ENCODE measurements at regions not wholly inside any gene's neighbourhood (a gene's known extent, or its start where the extent isn't known, plus 50 kb on each side); places are given as distances from the start of the nearest gene placed in this dataset.

GRCh38 chr20:57092900-57093530 is 173.4 kb downstream of the BMP7 start:
- no peak overlapping the region for H3K27ac ChIP-seq (ENCODE audit: control insufficient read depth, insufficient read depth)
- H2AFZ ChIP-seq (ENCODE audit: control insufficient read depth, low read depth, low read length), result no peak overlapping the region
- SMC1A ChIA-PET (ENCODE audit: uncharacterized antibody, unreplicated experiment), result no interaction called here
- ATAC-seq (no peak), DNase-seq (ENCODE audit: low read depth, low spot score) (no peak), FAIRE-seq (no peak)
- no peak overlapping the region for H3K4me3 ChIP-seq
- no peak overlapping the region for H3K4me2 ChIP-seq (ENCODE audit: control insufficient read depth, insufficient read depth)
- BruUV-seq (replicated peaks), result no TSS peak
- no peaks in the 10 kb centered on the region for H3K9me3 ChIP-seq (replicated peaks; ENCODE audit: control insufficient read depth, insufficient read depth, low read length)
- CTCF ChIA-PET, result no interaction called here
- in situ Hi-C loops (cut with MboI), result no loop called here
- H3K9ac ChIP-seq (ENCODE audit: control insufficient read depth, insufficient read depth, low read length), result no peak overlapping the region
- no peaks in the 10 kb centered on the region for H3K27me3 ChIP-seq (replicated peaks in 1 of 2; ENCODE audit: control insufficient read depth in 2 of 2, insufficient read depth in 2 of 2, low read length in 1 of 2)
- RAD21 ChIA-PET (ENCODE audit: unreplicated experiment), result interaction anchor here (1.3 kb wide), 1 partner anchor 239 kb away, joined by 5 read pairs; no protein-coding TSS in a partner anchor
- no peaks in the 10 kb centered on the region for H3K4me1 ChIP-seq (ENCODE audit: control insufficient read depth, insufficient read depth, low read length)
- no peaks in the 10 kb centered on the region for H3K36me3 ChIP-seq (ENCODE audit: control insufficient read depth in 2 of 2, insufficient read depth in 2 of 2, low read length in 1 of 2)
- POLR2A ChIA-PET, result no interaction called here
- 43% methylated on average over 20 of the region's 23 CpGs for WGBS (ENCODE audit: insufficient coverage, insufficient replicate concordance, low lambda C conversion rate, missing lambda C conversion rate)
- H4K20me1 ChIP-seq (ENCODE audit: control insufficient read depth, insufficient read depth), result no peaks in the 10 kb centered on the region
- TF ChIP-seq CEBPB (IDR thresholded peaks at IDR 0.05; ENCODE audit: borderline replicate concordance in 1 of 2, low read depth in 2 of 2, low read length in 2 of 2) (no peak), RB1 (IDR thresholded peaks at IDR 0.05; ENCODE audit: borderline replicate concordance) (no peak)
- no peaks in the 10 kb centered on the region for H3K79me2 ChIP-seq (ENCODE audit: control insufficient read depth, insufficient read depth, low read length)
- intact Hi-C loops (cut with micrococcal nuclease; ENCODE audit: unreplicated experiment), result loop anchor here (5.0 kb wide), 1 partner anchor 404 kb away; no protein-coding TSS in a partner anchor

GRCh38 chr20:57093766-57094165 is 172.7 kb downstream of the BMP7 start:
- Histone ChIP-seq H3K4me3 (no peak overlapping the region), H3K36me3 (ENCODE audit: control insufficient read depth in 2 of 2, insufficient read depth in 2 of 2, low read length in 1 of 2) (no peaks in the 10 kb centered on the region), H3K4me1 (ENCODE audit: control insufficient read depth, insufficient read depth, low read length) (no peaks in the 10 kb centered on the region), H3K27ac (ENCODE audit: control insufficient read depth, insufficient read depth) (no peak overlapping the region), H3K27me3 (replicated peaks in 1 of 2; ENCODE audit: control insufficient read depth in 2 of 2, insufficient read depth in 2 of 2, low read length in 1 of 2) (no peaks in the 10 kb centered on the region; a peak in 1 of 4 replicates), H2AFZ (ENCODE audit: control insufficient read depth, low read depth, low read length) (no peak overlapping the region), H3K4me2 (ENCODE audit: control insufficient read depth, insufficient read depth) (no peak overlapping the region), H3K9ac (ENCODE audit: control insufficient read depth, insufficient read depth, low read length) (no peak overlapping the region), H3K79me2 (ENCODE audit: control insufficient read depth, insufficient read depth, low read length) (no peaks in the 10 kb centered on the region), H3K9me3 (replicated peaks; ENCODE audit: control insufficient read depth, insufficient read depth, low read length) (no peaks in the 10 kb centered on the region), H4K20me1 (ENCODE audit: control insufficient read depth, insufficient read depth) (no peaks in the 10 kb centered on the region)
- no peak for TF ChIP-seq JUND (IDR thresholded peaks at IDR 0.05; ENCODE audit: low read depth, low read length)
- TF ChIP-seq TBL1XR1 (IDR thresholded peaks at IDR 0.05; ENCODE audit: low read depth, low read length), result no peak
- TF ChIP-seq RUNX3 (IDR thresholded peaks at IDR 0.05; ENCODE audit: low read length), result no peak
- TF ChIP-seq PAX8 (IDR thresholded peaks at IDR 0.05), result no peak
- no peak for TF ChIP-seq USF2 (IDR thresholded peaks at IDR 0.05; ENCODE audit: borderline replicate concordance, low read depth, low read length)
- no peak for TF ChIP-seq MYB (IDR thresholded peaks at IDR 0.05; ENCODE audit: borderline replicate concordance, low read depth, low read length)
- no peak for TF ChIP-seq BRCA1 (IDR thresholded peaks at IDR 0.05; ENCODE audit: low read depth, low read length)
- TF ChIP-seq SMC3 (IDR thresholded peaks at IDR 0.05; ENCODE audit: borderline replicate concordance, low read length), result no peak
- TF ChIP-seq HCFC1 (IDR thresholded peaks at IDR 0.05; ENCODE audit: low read length), result no peak
- TF ChIP-seq NFYA (IDR thresholded peaks at IDR 0.05; ENCODE audit: borderline replicate concordance, low read depth, low read length), result no peak
- no peak for TF ChIP-seq MAX (IDR thresholded peaks at IDR 0.05; ENCODE audit: low read depth, low read length)
- no peak for TF ChIP-seq NR2C2 (IDR thresholded peaks at IDR 0.05; ENCODE audit: borderline replicate concordance, control insufficient read depth, insufficient read length, low read depth)
- in situ Hi-C loops (cut with MboI), result no loop called here
- 62% methylated on average over 10 of the region's 10 CpGs for whole genome bisulfite sequencing (ENCODE audit: insufficient coverage, insufficient replicate concordance, low lambda C conversion rate, missing lambda C conversion rate)
- ChIA-PET POLR2A (no interaction called here), RAD21 (ENCODE audit: unreplicated experiment) (no interaction called here), SMC1A (ENCODE audit: uncharacterized antibody, unreplicated experiment) (no interaction called here), CTCF (no interaction called here)
- no TSS peak for BruUV-seq (replicated peaks)
- ATAC-seq, result no peak
- no peak for FAIRE-seq
- DNase-seq (ENCODE audit: low read depth, low spot score), result no peak
- intact Hi-C loops (cut with micrococcal nuclease; ENCODE audit: unreplicated experiment), result loop anchor here (5.0 kb wide), 1 partner anchor 404 kb away; no protein-coding TSS in a partner anchor
